ENCODE measurements at regions not wholly inside any gene's neighbourhood (a gene's known extent, or its start where the extent isn't known, plus 50 kb on each side); places are given as distances from the start of the nearest gene placed in this dataset.

DNA sequence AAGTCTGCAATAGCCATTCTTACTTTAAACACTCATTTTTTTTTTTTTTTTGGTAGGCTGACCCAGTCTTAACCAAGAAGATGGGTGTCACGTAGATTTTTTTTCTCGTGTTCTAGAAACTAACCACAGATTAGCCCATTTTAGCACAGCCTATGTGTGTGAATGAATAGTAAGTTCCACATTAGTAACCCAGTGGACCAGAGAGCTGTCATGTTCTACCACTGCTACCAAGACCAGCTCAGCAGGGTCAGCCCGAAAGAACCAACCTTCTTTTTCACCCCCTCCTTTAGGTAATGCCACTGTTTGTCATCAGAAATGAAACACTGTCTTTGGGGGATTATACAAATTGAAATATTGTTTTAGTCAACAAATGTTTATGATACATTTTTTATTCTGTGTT, 221.1 kb upstream of the PLXNA2 start:
- TF ChIP-seq CTCF (IDR thresholded peaks at IDR 0.05; ENCODE audit: insufficient read depth, low read length, poor library complexity, severe bottlenecking) = no peak
- TF ChIP-seq EZH2phosphoT487 (conservative IDR thresholded peaks at IDR 0.05; ENCODE audit: low read length) = no peak

All from SU-DHL-6 (cell line).